ENCODE measurements at regions not wholly inside any gene's neighbourhood (a gene's known extent, or its start where the extent isn't known, plus 50 kb on each side); places are given as distances from the start of the nearest gene placed in this dataset.
"Not testable (repeated sequence)": the region's sequence is repeated elsewhere in the genome, so short reads cannot be mapped to it uniquely, and the experiment has no call there.

GRCh38 chr5:167845952-167846351 is 445.5 kb upstream of the WWC1 start:
- in situ Hi-C loops (cut with HindIII; ENCODE audit: low sequenced_read_pairs) = no loop called here

GRCh38 chr5:167849874-167850273 is 441.6 kb upstream of the WWC1 start:
- in situ Hi-C loops (cut with HindIII; ENCODE audit: low sequenced_read_pairs) = no loop called here

- in situ Hi-C loops (cut with HindIII; ENCODE audit: low sequenced_read_pairs) = no loop called here
Measured at GRCh38 chr5:167850911-167851310, 440.5 kb upstream of the WWC1 start.

GRCh38 chr5:167851416-167851815 is 440.0 kb upstream of the WWC1 start:
- in situ Hi-C loops (cut with HindIII; ENCODE audit: low sequenced_read_pairs) = no loop called here

GRCh38 chr5:167852515-167852914 is 438.9 kb upstream of the WWC1 start:
- in situ Hi-C loops (cut with HindIII; ENCODE audit: low sequenced_read_pairs) = no loop called here

- in situ Hi-C loops (cut with HindIII; ENCODE audit: low sequenced_read_pairs) = no loop called here
Measured at GRCh38 chr5:167853421-167853820, 438.0 kb upstream of the WWC1 start.

GRCh38 chr5:167855818-167856217 is 435.6 kb upstream of the WWC1 start:
- in situ Hi-C loops (cut with HindIII; ENCODE audit: low sequenced_read_pairs) = no loop called here

GRCh38 chr5:167857321-167857720 is 434.1 kb upstream of the WWC1 start:
- in situ Hi-C loops (cut with HindIII; ENCODE audit: low sequenced_read_pairs) = no loop called here

GRCh38 chr5:167858186-167858855 is 433.1 kb upstream of the WWC1 start:
- in situ Hi-C loops (cut with HindIII; ENCODE audit: low sequenced_read_pairs) = not testable (repeated sequence)

- in situ Hi-C loops (cut with HindIII; ENCODE audit: low sequenced_read_pairs) = no loop called here
Measured at GRCh38 chr5:167861129-167861927, 430.1 kb upstream of the WWC1 start.

- in situ Hi-C loops (cut with HindIII; ENCODE audit: low sequenced_read_pairs) = no loop called here
Measured at GRCh38 chr5:167861928-167862426, 429.5 kb upstream of the WWC1 start.

GRCh38 chr5:167863883-167864282 is 427.6 kb upstream of the WWC1 start:
- in situ Hi-C loops (cut with HindIII; ENCODE audit: low sequenced_read_pairs) = no loop called here

- in situ Hi-C loops (cut with HindIII; ENCODE audit: low sequenced_read_pairs) = no loop called here
Measured at GRCh38 chr5:167864801-167865200, 426.6 kb upstream of the WWC1 start.

- in situ Hi-C loops (cut with HindIII; ENCODE audit: low sequenced_read_pairs) = no loop called here
Measured at GRCh38 chr5:167866797-167867196, 424.6 kb upstream of the WWC1 start.

GRCh38 chr5:167867281-167867680 is 424.2 kb upstream of the WWC1 start:
- in situ Hi-C loops (cut with HindIII; ENCODE audit: low sequenced_read_pairs) = no loop called here

- in situ Hi-C loops (cut with HindIII; ENCODE audit: low sequenced_read_pairs) = no loop called here
Measured at GRCh38 chr5:167869125-167869524, 422.3 kb upstream of the WWC1 start.

- in situ Hi-C loops (cut with HindIII; ENCODE audit: low sequenced_read_pairs) = no loop called here
Measured at GRCh38 chr5:167870055-167870454, 421.4 kb upstream of the WWC1 start.

- in situ Hi-C loops (cut with HindIII; ENCODE audit: low sequenced_read_pairs) = no loop called here
Measured at GRCh38 chr5:167871091-167871490, 420.4 kb upstream of the WWC1 start.

- in situ Hi-C loops (cut with HindIII; ENCODE audit: low sequenced_read_pairs) = no loop called here
Measured at GRCh38 chr5:167872791-167873190, 418.7 kb upstream of the WWC1 start.

- in situ Hi-C loops (cut with HindIII; ENCODE audit: low sequenced_read_pairs) = no loop called here
Measured at GRCh38 chr5:167877114-167877722, 414.2 kb upstream of the WWC1 start.

- in situ Hi-C loops (cut with HindIII; ENCODE audit: low sequenced_read_pairs) = no loop called here
Measured at GRCh38 chr5:167877924-167878323, 413.5 kb upstream of the WWC1 start.

- in situ Hi-C loops (cut with HindIII; ENCODE audit: low sequenced_read_pairs) = no loop called here
Measured at GRCh38 chr5:167880420-167880819, 411.0 kb upstream of the WWC1 start.
